ENCODE measurements at regions not wholly inside any gene's neighbourhood (a gene's known extent, or its start where the extent isn't known, plus 50 kb on each side); places are given as distances from the start of the nearest gene placed in this dataset.

DNA sequence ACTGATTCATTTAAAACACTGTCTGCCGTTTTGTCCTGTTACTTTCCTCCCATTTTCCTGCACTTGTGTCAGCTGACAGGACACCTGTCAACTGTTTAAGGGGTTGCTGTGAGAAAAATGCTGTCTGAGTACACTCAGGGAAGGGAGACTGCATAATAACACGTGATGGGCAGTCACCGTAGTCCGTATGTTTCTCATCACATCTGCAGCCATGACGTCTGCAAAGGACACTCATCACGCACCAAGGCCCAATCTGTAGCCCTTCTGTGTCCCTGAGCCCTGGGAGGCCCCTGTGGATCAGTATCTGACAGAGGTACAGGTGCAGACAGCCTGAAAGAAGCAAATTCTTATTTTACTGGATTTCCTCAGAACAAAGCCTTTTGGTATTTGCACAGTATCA lies 396.3 kb downstream of the YTHDC2 start:
- DNase-seq: no peak

DNA sequence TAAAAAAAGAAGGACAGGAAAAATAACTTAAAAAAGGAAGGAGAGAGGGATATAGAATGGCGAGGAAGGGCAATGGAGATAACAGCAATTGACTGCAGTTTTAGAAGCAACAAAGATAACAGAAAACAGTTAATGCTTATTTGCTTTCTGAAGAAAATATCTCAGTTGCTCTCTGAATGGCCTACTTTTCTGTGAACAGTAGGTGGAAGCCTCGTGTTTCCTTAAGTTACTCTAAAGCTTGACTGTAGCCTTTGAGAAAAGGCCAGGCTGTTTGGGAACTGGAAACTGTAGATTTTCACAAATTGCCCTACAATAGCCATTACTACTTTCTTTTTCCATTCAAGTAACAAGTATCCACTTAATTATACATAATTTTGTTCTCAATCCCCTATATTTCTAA lies 404.5 kb downstream of the YTHDC2 start:
- DNase-seq: no peak

- DNase-seq: no peak
Measured at GRCh38 chr5:113922343-113922742, 408.8 kb downstream of the YTHDC2 start.

GRCh38 chr5:113935453-113935852 lies 422.0 kb downstream of the YTHDC2 start:
- no peak for DNase-seq

DNA sequence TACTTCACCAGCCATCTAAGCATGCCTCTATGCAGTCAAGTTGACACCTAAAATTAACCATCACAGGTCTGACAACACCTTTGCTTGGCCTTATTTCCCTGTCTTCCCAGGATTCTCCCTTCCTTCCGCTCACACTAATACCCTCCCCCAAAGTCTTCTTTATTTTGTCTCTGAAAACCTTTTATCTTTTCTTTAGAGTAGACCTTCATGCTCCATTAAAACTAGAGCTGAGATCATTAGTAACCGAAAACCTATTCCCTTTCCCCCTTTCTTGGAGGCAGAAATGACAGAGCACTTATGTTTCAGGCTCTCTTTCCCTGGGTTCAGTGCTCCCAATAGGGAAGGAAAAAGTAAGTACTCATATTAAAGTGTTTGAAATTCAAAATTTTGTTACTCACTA lies 423.8 kb downstream of the YTHDC2 start:
- DNase-seq: no peak

GRCh38 chr5:113939988-113940387 lies 421.9 kb upstream of the KCNN2 start:
- DNase-seq: no peak

DNA sequence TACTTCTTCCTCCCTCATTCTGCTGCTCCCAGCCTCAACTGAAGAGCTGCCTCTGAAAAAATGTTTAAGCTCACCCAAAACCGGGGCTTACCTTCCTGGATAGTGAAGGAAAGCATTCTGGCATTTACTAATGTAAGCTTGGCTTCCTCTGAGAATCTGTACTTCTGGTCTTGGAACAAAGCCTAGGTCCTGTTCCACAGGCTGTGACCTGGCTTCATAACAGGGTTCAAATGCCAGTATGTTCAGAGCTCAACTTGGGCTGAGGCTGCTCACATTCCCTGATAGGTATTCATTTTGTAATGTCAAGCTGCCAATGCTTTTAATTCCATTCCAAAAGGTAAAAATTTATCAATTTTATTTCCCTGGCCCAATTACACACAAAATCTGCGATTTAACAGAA lies 411.7 kb upstream of the KCNN2 start:
- DNase-seq: no peak

DNA sequence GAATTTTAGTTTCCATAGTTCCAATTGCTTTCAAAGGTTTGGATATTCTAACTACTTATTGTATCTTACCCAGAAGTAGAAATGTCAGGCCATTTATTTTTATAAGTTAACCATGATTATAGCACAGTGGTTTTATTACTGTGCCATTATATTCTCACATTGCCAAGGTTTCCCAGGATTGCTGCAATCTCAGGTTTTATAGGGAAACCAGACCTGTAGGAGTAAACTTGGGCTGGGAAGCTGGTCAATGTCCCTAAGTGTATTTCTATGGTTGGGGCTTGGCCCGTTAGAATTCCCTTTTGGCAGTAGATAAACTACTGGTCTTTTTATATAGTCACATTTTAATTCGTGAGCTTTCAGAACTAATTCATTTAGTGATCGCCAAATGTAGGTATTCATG lies 396.6 kb upstream of the KCNN2 start:
- no peak for DNase-seq

DNA sequence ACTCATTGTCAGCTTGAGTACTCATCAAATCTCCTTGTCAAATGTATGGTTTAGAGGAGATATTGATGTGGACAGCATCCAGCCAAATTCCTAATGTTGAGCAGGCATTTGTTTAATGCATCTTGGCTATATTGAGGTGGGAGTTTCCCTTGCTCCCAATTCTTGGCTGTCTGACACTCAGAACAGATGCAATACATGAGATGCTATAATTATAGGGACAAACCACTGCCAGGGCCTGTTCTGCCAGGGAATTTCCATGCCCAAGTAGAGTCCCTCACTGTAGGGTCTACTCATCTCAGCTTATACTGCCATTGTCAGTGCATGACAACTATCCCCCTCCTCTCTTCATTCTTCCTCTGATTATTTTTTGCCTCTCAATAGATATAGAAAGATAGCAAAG lies 392.0 kb upstream of the KCNN2 start:
- DNase-seq: no peak

DNA sequence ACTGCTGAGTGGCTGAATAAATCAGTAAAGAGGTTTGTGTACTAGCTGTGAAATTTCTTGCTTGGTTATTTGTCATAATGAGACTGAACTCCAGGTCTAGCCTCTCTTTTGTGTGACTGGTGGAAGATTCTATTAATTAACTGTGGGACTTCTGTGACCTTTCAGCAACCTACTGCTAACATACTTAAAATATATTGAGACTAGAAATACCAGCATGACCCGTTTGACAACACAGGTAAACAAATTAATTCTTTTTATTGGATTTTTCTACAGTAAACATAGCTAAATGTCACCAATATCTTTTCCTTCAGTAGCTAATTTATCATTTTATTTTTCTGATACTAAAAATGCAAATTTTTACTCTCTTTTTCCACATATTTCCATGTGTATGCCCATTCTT lies 390.4 kb upstream of the KCNN2 start:
- DNase-seq: no peak

- DNase-seq: no peak
Measured at GRCh38 chr5:113974976-113975375, 386.9 kb upstream of the KCNN2 start.

- no peak for DNase-seq
Measured at GRCh38 chr5:113984928-113985327, 376.9 kb upstream of the KCNN2 start.

- DNase-seq: no peak
Measured at GRCh38 chr5:113985505-113985904, 376.4 kb upstream of the KCNN2 start.

GRCh38 chr5:113989278-113989912 lies 372.5 kb upstream of the KCNN2 start:
- DNase-seq: no peak

DNA sequence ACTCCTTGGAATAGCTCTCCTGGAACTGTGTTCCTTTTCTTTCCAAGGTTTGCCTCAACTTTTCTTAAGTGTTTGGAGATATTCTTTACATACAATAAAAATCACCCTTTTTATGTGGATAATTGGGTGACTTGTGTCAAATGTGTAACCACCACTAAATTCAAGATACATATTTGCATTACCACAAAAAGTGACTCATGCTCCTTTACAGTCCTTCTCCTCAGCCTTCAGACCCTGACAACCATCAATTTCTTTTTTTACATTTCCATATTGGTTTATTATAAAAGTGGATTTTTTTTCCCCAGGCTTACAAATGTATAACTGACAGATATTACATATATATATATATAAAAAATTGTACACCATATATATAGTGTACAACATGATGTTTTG lies 372.0 kb upstream of the KCNN2 start:
- no peak for DNase-seq

GRCh38 chr5:114001076-114001475 lies 360.8 kb upstream of the KCNN2 start:
- no peak for DNase-seq

DNA sequence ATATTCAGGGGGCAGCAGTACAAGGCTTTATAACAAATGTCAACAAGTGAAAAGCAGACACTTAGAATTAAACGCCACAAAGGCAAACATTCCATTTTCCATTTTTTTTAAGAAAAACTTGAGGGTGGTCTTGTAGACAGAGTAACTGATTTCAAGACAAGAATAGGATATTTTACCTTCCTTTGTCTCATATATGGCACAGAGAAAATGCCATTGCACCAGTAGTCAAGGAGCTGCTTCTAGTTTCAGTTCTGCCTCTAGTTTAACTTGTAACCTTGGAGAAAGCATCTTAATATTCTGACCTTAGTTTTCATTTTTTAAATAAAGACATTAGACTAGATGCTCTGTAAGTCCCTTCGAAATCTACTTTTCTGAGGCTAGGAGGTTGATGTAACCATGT lies 355.3 kb upstream of the KCNN2 start:
- DNase-seq: no peak

GRCh38 chr5:114007678-114008077 lies 354.2 kb upstream of the KCNN2 start:
- no peak for DNase-seq

DNA sequence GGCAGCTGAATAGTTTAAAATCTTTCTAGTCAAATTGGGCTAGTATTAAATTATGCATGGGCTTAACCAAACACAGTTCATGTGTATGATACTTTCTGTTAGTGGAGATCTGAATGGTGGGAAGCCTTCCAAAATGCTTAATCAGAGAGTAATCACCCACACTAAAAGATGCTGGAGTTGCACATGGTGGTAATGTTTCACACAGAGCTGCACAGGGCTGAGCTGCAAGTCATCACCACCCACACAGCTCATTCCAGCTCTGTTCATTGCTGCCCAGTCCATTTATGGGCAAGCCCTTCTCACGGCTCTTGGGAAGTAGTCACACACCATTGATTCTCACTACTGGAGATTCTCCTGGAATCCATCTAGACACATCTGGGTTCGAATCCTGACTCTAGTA lies 351.5 kb upstream of the KCNN2 start:
- no peak for DNase-seq

DNA sequence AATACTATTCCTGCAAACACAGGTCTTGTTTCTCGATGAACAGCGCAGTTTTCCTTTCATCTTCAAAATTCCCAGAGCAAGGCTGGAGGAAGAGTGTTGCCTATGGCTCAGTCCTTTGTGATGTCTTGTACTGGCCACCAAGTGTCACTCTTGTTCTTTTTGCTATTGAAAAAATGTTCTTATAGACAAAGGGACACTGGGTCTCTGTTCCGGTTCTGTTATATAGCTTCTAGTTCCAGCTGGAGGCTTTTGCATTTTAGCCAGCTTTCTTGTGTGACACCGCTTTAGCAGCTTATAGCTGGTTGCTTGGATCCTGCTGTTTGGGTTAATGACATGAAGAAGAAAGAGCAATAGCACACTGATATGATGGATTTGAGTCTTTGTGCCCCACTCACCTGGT lies 343.7 kb upstream of the KCNN2 start:
- DNase-seq: peak in 1 of 2 donors; percentile 60

GRCh38 chr5:114038756-114039155 lies 323.1 kb upstream of the KCNN2 start:
- no peak for DNase-seq

GRCh38 chr5:114050087-114050486 lies 311.8 kb upstream of the KCNN2 start:
- no peak for DNase-seq

DNA sequence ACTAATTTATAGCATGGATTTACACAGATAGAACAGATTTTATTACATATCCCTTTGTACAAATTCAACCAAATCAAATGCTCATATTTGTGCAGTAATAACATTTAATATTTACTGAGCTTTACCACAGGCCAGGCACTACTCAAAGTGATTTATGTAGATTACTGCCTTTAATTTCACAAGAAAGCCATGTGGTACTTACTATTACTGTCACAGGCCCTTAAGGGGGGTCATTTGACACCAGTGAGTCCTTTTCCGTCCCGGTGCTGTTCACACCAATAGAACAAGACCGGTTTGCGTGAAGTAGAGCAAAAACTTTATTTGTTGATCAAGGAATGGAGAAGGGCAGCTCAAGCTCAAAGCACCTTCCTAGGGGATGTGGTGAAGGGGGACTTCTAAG lies 308.5 kb upstream of the KCNN2 start:
- no peak for DNase-seq

GRCh38 chr5:114054594-114054993 lies 307.3 kb upstream of the KCNN2 start:
- DNase-seq: no peak

DNA sequence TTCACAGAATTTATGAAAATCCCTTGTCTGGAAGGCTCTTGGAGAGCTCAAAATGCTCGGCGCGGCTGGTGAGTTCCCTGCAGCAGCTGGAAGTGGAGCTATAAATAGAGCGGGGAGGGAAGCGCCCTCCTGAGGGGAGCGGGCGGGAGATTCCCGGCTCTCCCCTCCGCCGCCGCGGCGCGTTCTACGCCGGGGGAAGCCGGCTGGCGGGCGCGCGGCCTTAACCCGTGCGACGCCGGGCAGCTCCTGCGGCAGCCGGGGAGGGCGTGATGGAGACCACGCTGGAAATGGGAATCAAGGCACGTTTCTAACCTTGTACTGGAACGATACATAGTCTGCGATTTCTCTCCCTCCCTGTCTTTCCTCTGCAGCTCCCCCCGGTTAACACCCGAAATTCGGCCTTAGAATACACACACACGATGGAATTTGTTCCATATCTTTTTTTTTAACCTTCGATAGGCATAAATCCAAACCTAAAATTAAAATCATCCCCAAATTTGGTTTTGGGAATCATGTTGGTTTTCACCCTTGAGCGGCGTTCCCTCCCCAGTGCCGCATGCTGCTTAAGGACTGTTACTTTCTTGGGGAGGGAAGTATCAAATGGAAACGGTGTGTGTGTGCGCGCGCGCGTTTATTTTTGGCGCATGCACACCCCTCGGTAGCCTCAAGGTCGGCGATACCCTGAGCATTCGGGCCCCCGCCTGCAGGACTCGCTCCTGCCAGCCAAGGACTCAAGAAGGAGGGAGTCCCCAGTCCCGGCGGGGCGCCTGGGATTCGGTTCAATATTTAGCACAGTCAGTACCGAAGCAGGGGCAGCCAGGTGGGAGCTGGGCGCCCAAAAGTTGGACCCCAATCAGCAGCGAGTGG lies 306.3 kb upstream of the KCNN2 start:
- DNase-seq: peak; percentile 42 to 53

All from hippocampal formation (tissue), 2 donors.